DOHH2 (cell line): ENCODE measurements at regions not wholly inside any gene's neighbourhood (a gene's known extent, or its start where the extent isn't known, plus 50 kb on each side); places are given as distances from the start of the nearest gene placed in this dataset.

Experiments
- CTCF ChIP-seq: fragments of 200-600 bp; sonication (generic); IDR thresholded peaks from one replicate; pipeline ENCODE4 v1.5.1; 2014; ENCODE audit warnings: antibody characterized with exemption, mild to moderate bottlenecking, low read depth, low read length; ENCODE audit not compliant: poor library complexity, severe bottlenecking
- EZH2phosphoT487 ChIP-seq: fragments of 200-600 bp; sonication (generic); IDR thresholded peaks from 2 replicates; pipeline ENCODE4 v1.6.1; 2017; ENCODE audit warnings: borderline replicate concordance, mild to moderate bottlenecking, antibody characterized with exemption, low read length, moderate library complexity, mixed read lengths

- TF ChIP-seq CTCF (no peak), EZH2phosphoT487 (no peak)
Measured at GRCh38 chr1:189805735-189806134, 671.9 kb downstream of the BRINP3 start.
